GM18861 (cell line): ENCODE measurements at regions not wholly inside any gene's neighbourhood (a gene's known extent, or its start where the extent isn't known, plus 50 kb on each side); places are given as distances from the start of the nearest gene placed in this dataset.

Experiments
- ATAC-seq: cut with Tn5 transposase; IDR thresholded peaks from one replicate; pipeline ENCODE4 v1.9.1; 2021; ENCODE audit not compliant: unreplicated experiment

DNA sequence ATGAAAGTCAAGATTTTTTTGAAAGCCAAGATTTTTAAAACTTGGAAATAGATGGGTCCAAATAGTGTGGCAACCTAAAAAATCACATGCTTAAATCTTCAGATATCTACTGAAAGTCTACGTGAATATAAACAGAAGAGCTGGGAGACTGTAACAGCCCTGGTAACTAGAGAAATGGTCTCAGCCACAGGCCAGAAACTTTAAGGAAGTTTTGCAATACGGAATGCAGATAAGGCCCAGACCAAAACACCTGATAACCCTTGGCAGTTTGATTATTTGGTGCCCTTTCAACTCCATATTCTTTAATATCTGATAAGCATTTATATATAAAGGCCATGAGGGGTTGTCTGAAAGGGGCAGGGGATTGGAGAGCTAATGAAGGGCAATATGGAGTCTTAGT, 537.3 kb upstream of the TGFBR2 start:
- ATAC-seq, result no peak

DNA sequence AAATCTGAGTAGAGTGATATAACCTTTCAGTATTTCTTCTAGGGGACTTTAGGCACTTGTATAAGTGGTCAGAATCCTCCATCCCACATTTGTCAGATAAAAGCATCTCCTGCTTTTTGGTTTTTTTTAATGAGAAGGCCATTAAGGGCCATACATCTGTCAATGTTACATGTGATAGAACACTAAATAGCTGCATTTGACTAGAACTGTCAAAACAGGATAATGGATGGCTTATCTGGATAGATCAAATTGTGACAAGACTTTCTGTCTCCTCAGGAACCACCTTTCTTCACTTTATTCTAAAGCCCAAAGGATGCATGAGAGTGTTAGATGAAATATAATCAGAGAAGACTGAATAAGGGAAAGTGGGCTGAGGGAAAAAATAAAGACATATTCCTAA, 533.4 kb upstream of the TGFBR2 start:
- no peak for ATAC-seq

DNA sequence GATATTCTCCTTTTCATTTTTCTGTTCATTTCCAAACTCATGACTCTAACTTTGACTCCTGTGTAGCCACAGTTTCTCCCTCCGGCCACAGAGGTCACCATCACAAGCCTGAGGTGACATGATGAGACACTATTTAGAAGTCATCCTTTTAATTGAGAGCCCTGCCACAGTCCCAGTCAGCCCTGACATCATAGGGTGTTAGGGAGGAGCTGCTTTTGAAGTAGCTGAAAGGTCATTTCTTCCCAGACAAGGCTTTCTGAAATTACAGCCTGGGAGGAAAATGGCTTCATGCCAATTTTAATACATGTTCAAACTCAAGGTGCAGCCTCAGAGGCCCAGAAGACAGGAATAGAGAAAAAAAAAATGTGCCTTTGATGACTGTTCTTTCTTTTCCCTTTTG, 532.8 kb upstream of the TGFBR2 start:
- ATAC-seq, result no peak

DNA sequence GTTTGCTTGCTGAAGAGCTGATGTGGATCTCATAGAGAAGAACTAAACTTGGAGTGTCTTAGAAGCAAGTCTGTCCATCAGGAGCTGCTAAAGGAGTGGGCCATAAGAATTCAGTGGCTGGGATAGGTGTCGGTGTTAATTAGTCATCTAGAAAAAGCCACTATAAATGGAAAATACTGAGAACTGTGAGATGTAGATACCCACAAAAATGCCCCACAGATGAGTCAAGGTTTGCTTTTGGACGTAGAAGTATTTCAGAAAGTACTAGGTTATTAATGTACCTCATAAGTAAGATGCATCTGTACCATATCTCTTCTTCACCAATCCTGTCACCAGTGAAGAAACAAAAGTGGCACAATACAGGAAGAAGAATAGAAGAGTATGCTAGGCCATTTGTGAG, 530.9 kb upstream of the TGFBR2 start:
- no peak for ATAC-seq

DNA sequence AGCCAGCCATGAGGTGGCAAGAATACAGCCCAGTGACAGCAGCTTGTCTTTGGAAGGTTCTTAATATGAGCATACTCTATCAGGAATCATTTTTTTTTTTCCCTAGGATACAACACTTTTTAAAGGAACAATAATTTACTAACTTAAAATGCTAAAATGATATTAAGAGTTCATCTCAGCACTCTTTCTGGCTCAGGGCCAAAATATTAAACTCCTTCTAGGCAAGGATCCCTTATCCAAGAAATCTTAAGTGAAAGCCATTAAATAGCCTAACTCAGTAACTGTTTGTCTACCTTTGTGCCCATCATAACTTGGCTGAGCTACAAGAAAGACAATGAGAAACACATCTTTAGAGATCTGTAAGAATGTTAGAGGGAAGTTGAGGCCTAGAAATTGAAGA, 529.5 kb upstream of the TGFBR2 start:
- no peak for ATAC-seq

DNA sequence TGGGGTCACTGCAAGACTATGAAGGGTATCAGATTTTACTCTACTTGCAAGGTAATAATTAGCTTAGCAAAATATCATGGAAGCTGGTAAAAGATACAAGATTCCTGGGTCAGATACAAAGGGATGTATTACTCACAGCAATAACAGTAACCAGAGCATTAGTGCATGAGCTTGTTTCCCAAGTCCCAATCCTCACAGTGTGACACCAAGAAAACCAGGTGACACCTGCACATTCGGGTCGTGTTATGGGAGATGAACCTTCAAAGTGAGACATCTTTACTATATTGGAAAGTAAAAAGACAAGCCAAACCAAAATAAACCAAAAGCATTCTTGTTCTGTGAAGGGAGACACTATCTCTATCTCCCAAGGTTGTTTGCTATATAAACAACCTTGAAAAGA, 528.7 kb upstream of the TGFBR2 start:
- no peak for ATAC-seq

DNA sequence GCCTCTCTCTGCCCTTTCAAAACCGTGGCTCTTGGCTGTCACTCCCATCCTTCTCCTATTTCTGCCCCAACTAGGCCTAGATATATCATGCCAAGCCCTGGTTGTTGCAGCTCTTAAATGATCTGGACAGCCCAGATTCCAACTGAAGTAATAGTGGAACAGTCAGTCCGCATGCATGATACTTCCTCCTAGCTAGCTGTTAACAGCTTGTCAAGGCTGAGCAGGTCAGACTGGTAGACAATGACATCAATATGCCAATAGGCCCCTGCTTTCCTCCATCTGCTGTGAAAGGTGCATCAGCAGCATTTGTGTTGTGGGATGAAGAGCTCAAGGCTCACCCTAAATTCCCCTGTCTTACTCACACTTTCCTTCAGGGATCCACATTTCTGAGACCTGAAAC, 527.7 kb upstream of the TGFBR2 start:
- no peak for ATAC-seq

DNA sequence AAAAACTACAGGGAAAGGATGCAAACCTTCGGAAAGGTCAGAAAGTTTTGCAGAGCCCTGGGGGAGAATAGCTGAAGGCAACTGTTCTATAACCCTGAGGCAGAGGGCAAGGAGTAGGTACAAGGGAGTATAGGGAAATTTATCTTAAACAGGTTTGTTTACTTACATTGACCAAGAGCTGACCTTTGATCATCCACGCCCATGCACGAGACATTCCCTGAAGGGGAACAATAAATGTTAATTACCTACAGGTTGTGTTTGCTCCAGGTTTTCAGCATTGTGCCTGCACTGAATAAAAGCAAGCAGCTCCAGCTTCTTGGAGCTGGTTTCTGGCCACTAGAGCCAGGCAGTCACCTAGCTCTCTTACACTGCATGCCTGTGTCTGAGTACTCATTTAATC, 524.5 kb upstream of the TGFBR2 start:
- no peak for ATAC-seq

DNA sequence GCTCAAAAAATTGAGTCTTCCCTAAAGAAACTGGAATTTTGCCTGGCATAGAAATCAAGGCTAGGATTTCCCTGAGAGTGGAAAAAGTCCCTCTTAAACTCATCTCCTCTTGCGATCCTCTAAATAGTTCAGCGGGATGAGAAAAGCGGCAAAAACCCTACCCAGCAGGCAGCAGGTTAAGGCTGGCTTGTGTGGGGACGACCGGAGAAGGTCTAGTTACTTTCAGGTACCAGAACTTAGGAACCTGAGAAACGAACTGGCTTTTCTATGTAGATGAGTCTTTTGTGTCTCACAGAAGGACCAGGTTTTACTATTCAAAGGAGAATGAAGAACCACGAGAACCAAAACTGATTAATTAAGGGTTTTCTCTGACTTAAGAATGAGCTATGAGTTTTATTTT, 523.7 kb upstream of the TGFBR2 start:
- ATAC-seq, result no peak

DNA sequence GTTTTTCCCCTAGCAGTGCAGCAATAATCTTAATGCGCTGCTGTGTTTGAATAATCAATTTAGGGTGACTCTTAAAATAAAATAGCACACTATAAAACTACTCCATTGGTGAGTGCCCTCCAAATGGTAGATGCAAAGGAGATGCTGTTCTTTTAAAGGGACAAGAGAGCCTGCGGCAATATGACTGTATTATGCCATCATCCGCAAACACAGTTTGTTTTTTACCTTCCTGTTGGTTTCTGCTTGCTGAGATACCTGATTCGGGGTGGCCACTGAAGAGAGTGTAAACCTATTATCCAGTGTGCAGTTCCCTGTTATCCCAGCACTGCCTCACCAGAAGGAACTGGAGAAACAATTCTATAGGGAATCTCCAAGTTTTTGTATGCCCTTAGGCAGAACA, 523.1 kb upstream of the TGFBR2 start:
- ATAC-seq, result no peak

DNA sequence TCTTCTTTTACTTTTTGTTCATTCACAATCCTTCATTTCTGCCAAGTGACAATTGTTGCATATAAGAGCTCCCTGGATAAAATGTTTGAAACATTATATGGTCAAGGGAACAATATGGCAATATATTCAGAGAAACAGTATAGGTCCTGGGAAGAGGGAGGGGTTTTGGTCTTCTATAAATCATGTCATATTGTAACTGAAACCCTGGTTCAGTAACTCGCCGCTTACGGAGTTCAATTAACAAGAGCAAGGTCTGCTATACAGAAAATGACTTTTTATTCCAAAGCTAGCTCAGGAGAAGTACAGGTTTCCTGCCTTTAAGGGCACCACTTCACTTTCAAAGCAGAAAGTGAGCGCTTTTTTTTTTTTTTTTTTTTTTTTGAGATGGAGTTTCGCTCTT, 522.1 kb upstream of the TGFBR2 start:
- no peak for ATAC-seq

DNA sequence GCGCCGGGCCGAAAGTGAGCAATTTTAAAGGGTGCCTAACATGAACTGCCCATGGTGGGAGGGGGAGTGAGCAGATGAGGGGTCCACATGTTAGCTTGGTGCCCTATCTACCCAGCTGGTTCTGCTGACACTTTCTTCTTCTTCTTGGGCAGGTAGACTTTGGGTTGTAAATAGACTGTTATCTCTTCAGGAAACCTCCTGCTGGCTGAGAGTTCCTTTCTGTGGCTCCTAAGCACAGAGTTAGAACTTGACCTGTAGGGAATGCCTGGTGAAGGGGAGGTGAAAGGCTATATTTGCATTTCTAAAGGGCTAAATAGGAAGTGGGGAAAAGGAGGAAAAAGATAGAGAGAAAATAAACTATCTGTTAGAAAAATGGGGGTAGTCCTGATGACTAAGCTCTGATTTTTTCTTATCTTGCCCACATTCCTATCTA, 521.4 kb upstream of the TGFBR2 start:
- ATAC-seq, result no peak

DNA sequence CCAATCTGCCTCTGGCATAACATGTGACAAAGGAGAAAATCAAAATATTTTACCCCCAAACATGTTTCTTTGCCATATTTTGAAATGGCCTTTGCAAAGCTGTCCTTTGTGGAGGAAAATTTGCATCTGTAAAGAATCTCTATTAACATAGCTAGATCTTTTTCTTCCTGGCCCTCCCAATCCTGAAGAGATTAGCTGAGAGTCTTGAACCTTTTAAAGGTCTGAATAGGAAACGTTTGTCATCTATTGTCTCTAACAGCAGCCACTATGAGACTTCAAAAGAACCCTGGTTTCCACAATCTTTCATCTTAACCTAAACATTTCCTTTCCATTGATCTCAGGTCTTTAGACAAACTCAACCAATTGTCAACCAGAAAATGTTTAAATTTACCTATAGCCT, 520.9 kb upstream of the TGFBR2 start:
- no peak for ATAC-seq

DNA sequence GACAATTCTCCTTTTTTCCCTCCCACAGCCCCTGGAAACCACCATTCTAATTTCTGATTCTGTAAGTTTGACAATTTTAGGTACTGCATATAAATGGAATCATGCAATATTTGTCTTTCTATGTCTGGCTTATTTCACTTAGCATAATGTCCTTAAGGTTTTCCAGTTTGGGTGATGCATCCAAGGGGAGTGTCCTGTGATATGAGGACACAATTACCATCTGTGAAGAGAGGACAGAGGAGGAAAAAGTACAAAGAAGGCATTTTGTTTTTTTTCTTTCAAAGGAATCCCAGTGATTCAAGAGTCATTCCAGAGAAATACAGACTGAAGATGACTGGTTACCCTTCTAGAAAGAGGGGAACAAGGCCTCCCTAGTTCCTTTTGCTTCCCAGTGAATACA, 514.7 kb upstream of the TGFBR2 start:
- ATAC-seq, result no peak

DNA sequence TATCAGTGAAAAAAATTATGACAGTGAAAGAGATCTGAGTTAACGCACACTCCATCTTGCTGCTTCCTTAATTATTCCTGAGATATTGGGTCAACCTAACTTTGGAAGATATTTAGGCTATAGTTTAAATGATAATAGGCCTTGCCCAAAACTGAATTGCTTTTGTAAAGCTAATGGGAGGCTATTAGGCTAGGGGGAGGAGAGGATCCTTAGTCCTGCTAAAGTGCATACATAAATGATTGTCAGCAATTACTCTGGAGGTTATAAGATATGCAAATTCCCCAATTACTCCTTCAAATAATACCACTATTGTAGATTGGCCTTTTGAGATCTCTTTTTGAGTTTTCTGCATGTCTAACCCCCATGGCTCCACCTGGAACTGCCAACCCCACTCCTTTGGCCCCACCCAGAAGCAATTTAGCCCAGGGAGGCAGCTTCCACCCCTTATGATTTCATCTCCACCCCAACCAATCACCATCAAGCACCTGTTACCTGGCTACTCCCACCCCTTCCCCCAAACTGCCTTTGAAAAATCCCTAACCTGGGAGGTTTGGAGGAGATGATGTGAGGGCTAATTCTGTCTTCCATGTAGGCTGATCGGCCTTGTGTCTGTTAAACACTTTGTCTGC, 509.3 kb upstream of the TGFBR2 start:
- no peak for ATAC-seq

DNA sequence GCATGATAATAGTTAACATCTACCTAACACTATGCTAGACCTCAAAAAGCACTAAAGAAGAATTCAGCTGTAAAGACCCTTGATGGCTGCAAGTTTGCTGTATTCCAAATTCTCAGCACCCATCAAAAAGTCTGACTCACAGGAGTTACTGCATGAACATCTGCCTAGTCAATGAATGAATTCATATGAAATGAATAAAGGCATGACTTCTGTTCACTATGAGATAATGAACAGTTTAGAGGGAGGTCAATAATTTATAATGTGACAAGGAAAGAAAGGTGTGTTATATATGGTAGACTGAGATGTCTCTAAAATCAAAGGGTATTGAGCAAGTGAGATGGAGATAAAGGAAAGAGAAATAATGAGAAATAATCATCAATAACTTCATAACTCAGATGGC, 508.2 kb upstream of the TGFBR2 start:
- ATAC-seq, result no peak

DNA sequence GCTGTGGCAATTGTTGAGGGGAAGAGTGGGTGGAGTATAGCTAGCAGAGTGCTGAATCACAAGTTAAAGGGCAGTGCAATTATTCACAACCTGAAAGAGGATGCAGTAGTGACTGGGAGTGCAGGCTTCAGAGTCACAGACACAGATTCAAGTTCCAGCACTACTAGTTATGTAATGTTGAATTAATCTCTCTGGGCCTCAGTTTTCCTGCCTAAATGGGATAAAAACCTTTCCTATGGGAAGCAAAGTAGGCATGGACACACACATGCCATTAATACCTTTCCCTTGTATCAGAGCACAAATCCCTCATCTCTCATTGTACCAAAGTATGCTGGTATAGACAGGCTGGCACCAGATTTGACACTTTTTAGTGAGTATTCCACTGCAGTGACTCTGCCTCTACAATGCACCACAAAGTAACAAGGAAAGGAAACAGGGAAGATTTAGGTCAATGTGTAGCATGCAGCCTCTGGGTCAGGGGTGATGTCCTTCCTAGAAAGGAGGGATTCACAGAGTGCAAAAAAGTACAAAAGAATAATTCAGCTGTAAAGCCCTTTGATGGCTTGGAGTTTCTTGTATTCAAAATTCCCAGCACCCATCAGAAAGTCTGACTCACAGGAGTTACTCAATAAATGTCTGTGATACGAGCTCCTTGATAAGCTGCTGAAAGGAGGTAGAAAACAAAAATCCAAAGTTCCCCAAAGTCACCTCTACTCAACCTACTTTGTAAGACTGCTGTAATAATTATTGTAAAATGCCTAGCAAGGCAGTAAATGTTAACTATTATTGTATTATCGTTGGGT, 507.5 kb upstream of the TGFBR2 start:
- no peak for ATAC-seq

DNA sequence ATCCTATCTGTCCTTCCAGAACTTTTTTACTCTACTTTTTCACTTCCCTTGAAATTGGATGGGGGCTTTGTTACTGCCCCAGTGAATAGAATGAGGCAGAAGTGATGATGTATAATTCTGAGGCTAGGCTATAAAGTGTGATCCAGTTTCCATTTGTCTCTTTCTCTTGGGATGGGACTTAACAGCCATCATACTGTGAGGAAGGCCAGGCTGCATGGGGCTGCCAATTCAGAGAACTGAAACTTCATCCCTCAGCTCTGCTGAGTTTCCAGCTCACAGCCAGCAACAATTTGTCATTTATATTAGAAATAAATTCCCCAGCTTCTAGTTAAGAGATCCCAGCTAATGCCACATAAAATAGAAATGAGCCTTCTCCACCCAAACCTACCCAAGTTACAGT, 504.0 kb upstream of the TGFBR2 start:
- no peak for ATAC-seq

DNA sequence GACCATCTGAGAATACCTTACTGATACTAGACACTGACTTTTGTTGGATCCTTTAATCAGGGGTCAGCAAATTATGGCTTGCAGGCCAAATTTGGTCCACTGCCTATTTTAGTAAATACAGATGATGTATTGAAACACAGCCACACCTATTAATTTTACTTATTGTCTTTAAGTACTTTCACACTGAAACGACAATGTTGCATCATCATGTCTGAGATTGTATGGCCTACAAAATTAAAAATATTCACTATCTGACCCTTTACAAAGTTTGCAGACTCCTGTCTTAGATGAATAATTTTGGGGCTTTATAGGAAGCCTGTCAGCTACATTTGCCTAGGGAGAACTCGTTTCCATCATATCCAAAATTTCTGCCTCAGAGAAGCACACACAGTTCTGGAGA, 503.2 kb upstream of the TGFBR2 start:
- no peak for ATAC-seq

DNA sequence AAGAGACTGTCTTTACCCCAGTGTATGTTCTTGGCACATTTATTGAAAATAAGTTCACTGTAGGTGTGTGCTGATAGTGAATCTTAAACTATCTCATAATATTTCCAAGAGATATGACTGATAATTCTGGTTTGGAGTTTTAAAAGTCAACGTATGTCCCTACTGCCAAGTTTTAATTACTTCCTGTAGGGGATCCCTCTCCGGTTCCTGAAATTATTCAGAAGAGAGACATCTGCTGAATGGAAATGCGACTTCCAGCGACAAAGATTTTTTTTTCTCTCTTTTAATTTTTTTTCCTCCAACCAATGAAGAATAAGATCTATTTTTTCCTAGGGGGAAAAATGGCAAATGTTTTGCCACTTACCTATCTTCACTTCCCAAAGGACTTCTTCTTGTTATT, 498.9 kb upstream of the TGFBR2 start:
- ATAC-seq, result no peak

DNA sequence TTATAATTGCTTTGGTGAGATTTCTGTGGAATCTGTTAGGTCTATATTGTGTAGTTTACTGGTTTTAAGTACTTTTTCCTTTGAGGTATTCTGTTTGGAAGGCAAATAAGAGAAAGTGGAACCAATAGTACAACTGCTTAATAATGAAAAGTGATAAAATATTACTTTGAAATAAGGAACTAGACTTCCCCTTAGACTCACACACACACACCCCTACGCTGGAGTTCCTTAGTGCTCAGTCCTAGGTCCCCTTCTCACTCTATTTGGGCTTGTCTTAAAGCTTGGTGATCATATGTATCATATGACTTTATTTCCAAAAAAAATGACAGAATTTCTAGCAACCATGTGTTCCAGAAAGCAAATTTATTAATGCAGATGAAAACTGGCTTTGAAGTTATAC, 494.0 kb upstream of the TGFBR2 start:
- no peak for ATAC-seq

DNA sequence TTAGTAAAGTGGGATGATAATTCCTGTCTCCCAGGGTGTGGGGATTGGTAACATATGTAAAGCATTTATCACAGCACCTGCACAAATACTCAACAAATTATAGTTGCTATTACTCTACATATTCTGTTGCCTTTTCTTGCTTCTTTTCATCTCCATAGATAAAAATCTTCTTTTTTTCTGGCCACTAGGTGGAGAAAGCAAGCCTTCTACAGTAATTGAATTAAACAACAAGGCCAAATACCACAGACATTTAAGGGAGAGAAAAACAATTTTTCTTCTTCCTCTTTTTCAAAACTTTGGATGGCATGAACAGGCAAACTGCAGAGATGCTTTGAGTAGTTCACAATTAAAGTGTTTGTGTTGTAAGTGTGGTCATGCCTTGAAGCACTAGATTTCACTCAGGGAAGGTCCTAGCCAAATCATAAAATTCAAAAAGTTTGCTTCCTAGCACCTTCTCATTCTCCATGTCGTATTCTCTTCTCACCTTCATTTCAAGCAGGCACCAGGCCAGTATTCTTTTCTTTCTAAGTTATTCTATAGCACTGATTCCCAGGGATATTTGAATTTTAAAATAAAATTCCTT, 493.4 kb upstream of the TGFBR2 start:
- no peak for ATAC-seq

DNA sequence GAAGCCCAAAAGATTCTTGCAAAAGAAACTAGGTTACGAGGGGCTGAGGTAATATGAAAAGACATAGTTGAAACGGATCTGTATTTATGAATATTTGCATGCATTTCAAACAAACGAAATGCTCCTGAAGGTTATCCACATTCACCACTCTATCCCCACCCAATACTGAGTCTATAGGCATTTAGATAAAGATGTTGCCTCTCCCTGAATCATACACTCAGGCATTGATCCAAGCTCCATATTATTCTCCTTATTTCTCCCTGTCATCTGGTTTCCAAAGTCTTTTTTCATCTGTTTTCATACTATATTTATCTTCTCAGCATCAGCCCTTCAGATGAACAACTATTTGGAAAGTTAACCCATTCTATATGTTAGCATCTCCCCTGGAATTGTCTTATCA, 492.5 kb upstream of the TGFBR2 start:
- no peak for ATAC-seq
